ENCODE measurements at regions not wholly inside any gene's neighbourhood (a gene's known extent, or its start where the extent isn't known, plus 50 kb on each side); places are given as distances from the start of the nearest gene placed in this dataset.
"Not testable (repeated sequence)": the region's sequence is repeated elsewhere in the genome, so short reads cannot be mapped to it uniquely, and the experiment has no call there.

- DNase-seq (ENCODE audit: low read depth in 2 of 2) = no peak
Observed at GRCh38 chr3:145259166-145259880, 901.7 kb downstream of the PLOD2 start.

- not testable (repeated sequence) for DNase-seq (ENCODE audit: low read depth in 2 of 2)
Observed at GRCh38 chr3:145263458-145263857, 897.5 kb downstream of the PLOD2 start.

DNA sequence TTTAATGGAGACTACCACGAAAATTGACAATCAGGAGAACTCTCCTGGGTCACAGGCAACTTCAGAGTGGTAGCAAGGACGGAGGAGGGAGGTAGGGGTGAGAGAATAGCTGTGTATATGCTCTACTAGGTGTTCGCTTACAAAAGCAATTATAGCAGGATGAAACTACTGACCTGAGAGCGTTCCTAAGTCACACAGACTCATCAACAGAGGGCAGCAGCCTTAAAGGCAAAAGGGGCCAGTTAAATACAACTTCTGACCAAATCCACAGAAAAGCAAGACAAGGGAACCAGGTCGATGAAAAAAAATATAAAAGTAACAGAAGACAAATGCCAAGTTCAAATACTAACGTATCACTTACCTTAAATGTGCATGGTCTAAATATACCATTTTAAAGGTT lies 894.6 kb downstream of the PLOD2 start:
- no peak for DNase-seq (ENCODE audit: low read depth in 2 of 2)

DNA sequence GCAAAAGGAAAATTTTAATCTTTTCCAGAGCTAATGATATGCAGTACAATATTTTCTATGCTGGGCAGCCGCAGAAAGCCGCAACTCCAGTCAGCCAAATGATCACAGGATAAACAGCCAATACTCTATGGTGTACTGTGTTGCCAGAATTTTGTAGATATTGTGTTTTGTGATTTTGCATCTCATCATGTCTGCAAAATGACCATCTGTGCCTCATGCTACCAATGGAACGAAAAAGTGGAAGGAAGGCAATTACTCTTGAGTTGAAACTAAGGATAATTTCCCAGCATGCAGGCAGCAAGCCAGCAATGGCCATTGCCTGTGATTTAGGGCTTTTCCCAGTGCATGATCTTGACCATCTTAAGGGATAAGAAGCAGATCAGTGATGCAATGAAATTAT lies 891.9 kb downstream of the PLOD2 start:
- no peak for DNase-seq (ENCODE audit: low read depth in 2 of 2)

- no peak for DNase-seq (ENCODE audit: low read depth in 2 of 2)
Observed at GRCh38 chr3:145272684-145273083, 888.3 kb downstream of the PLOD2 start.

- no peak for DNase-seq (ENCODE audit: low read depth in 2 of 2)
Observed at GRCh38 chr3:145282505-145282904, 878.5 kb downstream of the PLOD2 start.

DNA sequence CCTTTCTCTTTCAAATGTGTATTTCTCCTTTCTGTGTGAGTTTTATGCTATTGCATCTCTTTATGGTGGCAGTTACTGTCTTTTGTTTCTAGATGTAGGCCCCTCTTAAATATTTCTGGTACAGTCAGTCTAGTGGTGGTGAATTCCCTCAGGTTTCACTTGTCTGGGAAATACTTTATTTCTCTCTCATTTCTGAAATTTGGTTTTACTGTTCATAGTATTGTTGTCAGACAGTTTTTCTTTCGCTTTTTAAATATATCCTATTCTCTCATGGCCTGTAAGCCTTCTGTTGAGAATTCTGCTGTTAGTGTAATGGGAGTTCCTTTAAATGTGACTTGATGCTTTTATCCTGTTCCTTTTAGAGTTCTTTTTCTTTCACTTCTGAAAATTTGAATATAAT lies 874.0 kb downstream of the PLOD2 start:
- no peak for DNase-seq (ENCODE audit: low read depth in 2 of 2)

GRCh38 chr3:145290010-145290409 lies 871.0 kb downstream of the PLOD2 start:
- no peak for DNase-seq (ENCODE audit: low read depth in 2 of 2)

DNA sequence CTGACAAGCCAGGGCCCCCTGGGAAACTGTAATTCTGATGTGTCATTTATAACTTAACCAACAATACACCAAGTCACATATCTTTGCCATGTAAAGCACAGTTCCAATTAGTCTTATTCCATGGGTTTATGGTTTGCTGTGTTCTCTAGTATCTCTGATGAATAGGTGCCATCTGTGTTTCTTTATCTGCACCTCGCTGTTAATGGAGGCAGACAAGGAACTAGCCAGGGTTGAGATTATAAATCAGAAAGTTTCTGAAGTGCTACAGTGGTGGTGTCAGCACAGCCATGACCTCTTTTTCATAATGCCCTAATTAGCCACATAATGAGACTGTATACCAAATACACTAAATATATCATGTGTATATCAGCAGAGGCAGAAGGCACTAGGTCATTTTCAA lies 866.4 kb downstream of the PLOD2 start:
- DNase-seq (ENCODE audit: low read depth in 2 of 2) = no peak

DNA sequence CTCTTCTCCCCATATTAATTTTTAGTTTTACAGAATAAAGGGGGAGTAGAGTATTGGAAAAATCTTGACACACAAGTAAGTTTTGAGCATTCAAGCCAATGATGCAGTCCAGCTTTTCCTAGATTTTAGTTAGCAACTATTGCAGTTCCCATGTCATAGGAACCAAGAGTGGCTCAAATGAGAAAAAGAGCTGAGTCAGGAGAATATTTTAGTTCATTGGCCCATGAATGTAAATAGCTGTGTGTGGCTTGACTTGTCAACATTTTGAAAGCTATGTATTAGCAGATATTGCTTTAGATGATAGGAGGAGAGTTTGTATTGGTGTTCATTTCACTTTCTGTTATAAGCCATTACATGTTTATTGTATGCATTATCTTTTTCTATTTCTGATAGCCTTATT lies 853.7 kb downstream of the PLOD2 start:
- DNase-seq (ENCODE audit: low read depth in 2 of 2) = no peak

DNA sequence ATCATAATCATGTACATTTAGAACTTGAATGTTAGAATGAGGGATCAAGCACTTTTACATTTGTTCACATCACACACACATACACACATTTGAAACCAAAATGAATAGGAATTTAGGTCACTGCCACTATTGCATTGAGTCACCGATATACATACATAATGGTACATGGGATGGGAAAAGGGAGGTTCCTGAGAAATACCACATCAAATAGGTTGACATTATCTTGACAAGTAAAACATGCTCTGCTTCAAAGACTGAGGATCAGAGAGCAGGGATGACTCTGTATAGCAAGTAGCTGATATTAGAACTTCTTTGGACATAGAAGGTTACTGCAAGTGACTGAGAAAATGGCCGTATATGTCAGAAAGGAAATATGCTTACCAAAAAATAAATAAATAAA lies 847.2 kb downstream of the PLOD2 start:
- DNase-seq (ENCODE audit: low read depth in 2 of 2) = no peak

DNA sequence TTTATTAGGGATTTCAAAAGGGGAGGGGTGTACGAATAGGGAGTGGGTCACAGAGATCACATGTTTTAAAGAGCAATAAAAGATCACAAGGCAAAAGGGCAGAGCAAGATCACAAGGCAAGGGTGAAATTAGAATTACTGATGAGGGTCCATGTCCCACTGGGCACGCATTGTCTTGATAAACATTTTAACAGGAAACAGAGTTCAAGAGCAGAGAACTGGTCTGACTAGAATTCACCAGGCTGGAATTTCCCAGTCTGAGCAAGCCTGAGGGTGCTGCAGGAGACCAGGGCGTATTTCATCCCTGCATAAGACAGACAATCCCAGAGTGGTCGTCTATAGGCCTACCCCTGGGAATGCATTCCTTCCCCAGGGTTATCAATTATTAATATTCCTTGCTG lies 844.7 kb downstream of the PLOD2 start:
- not testable (repeated sequence) for DNase-seq (ENCODE audit: low read depth in 2 of 2)

DNA sequence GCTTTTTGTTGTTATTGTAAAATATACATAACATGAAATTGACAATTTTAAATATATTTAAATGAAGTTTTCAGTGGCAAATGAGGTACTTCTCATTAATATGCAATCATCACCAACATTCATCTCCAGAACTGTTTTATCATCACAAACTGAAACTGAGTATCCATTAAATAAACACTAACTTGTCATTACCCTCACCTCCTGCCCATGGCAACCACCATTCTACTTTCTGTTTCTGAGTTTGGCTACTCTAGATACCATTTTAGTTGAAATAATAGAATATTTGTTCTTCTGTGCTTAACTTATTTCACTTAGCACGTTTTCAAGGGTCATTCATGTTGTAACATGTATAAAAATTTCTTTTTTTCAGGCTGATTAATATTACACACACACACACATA lies 834.3 kb downstream of the PLOD2 start:
- no peak for DNase-seq (ENCODE audit: low read depth in 2 of 2)

DNA sequence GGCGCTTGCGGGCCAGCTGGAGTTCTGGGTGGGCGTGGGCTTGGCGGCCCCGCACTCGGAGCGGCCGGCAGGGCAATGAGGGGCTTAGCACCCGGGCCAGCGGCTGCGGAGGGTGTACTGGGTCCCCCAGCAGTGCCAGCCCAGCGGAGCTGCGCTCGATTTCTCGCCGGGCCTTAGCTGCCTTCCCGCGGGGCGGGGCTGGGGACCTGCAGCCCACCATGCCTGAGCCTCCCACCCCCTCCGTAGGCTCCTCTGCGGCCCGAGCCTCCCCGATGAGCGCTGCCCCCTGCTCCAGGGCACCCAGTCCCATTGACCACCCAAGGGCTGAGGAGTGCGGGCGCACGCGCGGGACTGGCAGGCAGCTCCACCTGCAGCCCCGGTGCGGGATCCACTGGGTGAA lies 827.6 kb downstream of the PLOD2 start:
- not testable (repeated sequence) for DNase-seq (ENCODE audit: low read depth in 2 of 2)

DNA sequence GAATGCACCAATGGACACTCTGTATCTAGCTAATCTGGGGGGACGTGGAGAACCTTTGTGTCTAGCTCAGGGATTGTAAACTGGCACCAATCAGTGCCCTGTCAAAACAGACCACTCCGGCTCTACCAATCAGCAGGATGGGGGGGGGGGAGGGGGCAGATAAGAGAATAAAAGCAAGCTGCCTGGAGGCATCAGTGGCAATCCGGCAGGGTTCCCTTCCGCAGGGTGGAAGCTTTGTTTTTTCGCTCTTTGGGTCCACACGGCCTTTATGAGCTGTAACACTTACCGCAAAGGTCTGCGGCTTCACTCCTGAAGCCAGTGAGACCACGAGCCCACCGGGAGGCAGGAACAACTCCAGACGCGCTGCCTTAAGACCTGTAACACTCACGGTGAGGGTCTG lies 827.1 kb downstream of the PLOD2 start:
- no peak for DNase-seq (ENCODE audit: low read depth in 2 of 2)

- no peak for DNase-seq (ENCODE audit: low read depth in 2 of 2)
Observed at GRCh38 chr3:145355206-145355605, 805.8 kb downstream of the PLOD2 start.

DNA sequence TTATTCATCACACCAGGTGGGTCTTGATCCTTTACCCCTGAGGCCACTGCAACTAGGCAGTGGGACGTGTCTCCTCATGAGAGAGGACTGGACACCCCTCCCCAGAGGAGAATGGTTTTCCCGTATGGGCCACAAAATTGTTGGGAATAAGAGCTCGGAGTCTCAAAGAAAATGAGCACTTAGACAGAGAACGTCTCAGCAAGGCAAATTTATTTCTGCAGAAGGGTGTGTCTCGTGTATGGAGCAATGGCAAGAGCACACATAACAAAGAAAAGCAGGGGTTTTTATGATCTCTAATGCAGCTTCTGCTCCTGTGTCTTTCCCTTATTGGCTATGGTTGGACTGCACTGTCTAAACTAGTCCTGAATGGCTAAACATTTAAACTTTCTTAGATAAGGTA lies 803.5 kb downstream of the PLOD2 start:
- DNase-seq (ENCODE audit: low read depth in 2 of 2) = no peak

- DNase-seq (ENCODE audit: low read depth in 2 of 2) = no peak
Observed at GRCh38 chr3:145359040-145359439, 801.9 kb downstream of the PLOD2 start.

- DNase-seq (ENCODE audit: low read depth in 2 of 2) = no peak
Observed at GRCh38 chr3:145368748-145369147, 792.2 kb downstream of the PLOD2 start.

DNA sequence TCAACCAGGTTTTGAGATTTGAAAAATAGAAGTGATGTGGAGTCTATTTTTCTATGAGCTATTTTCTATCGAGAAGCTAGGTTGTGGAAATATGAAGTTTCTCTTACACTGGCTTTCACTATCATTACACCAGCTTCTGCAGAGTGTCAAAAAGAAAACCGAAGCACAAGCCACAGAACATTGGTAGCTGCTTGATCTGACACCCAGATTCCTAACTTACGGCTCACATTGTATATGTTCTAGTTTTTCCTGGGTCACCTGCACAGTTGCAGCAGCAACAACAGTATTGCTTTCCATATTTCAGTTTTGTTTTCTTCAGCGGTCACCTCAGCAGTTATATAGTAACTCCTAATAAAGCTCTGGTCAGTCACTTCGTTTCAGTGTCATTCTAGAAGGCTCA lies 790.1 kb downstream of the PLOD2 start:
- DNase-seq (ENCODE audit: low read depth in 2 of 2) = no peak

- DNase-seq (ENCODE audit: low read depth in 2 of 2) = no peak
Observed at GRCh38 chr3:145377301-145377700, 783.7 kb downstream of the PLOD2 start.

DNA sequence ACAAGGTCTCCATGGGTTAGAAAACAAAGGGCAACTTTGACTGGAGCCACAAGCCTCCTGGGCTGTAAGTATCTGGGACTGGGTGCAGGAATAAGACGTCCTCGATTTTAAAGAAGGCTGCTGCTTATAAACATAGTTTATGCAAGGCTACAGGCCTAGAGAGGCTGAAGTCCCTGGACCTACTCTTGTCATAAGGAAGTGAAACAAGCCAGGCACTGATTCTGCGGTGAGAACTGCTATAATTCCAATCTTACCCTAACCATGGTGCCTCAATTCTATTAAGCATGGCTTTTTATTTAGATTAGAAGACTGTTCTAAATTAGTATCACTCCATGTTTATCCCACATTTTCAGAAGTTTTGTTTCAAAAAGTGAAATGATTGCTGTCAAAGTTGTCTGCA lies 777.6 kb downstream of the PLOD2 start:
- DNase-seq (ENCODE audit: low read depth in 2 of 2) = no peak

- no peak for DNase-seq (ENCODE audit: low read depth in 2 of 2)
Observed at GRCh38 chr3:145384307-145384706, 776.7 kb downstream of the PLOD2 start.

GRCh38 chr3:145387211-145387610 lies 773.8 kb downstream of the PLOD2 start:
- DNase-seq (ENCODE audit: low read depth in 2 of 2) = no peak

All from stimulated activated CD4-positive, alpha-beta T cell treated with anti-CD3 and anti-CD28 coated beads, Interleukin-4, amount 100 ng/mL, for 48 hours (primary cell).